H1 (cell line): ENCODE measurements at regions not wholly inside any gene's neighbourhood (a gene's known extent, or its start where the extent isn't known, plus 50 kb on each side); places are given as distances from the start of the nearest gene placed in this dataset.
A peak's percentile ranks its signal among the peaks of the same experiment; 100 is the strongest.

Experiments used
- CTCF ChIA-PET: fragments of 300-600 bp; sonication (Branson Sonifier 250); formaldehyde crosslinking; loops from one replicate; lab custom pipeline; 2021; ENCODE audit not compliant: partially characterized antibody; lab: Charles Lee
- POLR2A ChIA-PET: fragments of 300-600 bp; sonication (Branson Sonifier 250); formaldehyde crosslinking; loops from one replicate; lab custom pipeline; 2021; ENCODE audit warnings: inconsistent platforms; ENCODE audit not compliant: partially characterized antibody; lab: Charles Lee
- DNase-seq, 2 experiments: peaks; one replicate each; pipeline versions ENCODE4 v3.0.0 to v3.0.0-alpha.2; 2010 to 2022; ENCODE audit warnings: low spot score in 2 of 2, low read depth in 1 of 2, mixed read lengths in 1 of 2
- FAIRE-seq: peaks from 2 replicates; lab custom pipeline; 2011; peaks lifted over from hg19 to GRCh38; lab: Jason Lieb, UNC
- H2AFZ ChIP-seq: 2 replicates; pipeline ENCODE4 v1.8.1; 2012; ENCODE audit warnings: low read length, inconsistent platforms
- H2AK5ac ChIP-seq: 2 replicates; pipeline ENCODE4 v1.6.1; 2013; ENCODE audit warnings: low read depth, low read length
- H2BK120ac ChIP-seq: replicated peaks from 2 replicates; pipeline ENCODE3; 2013; ENCODE audit warnings: low read depth, low read length, inconsistent platforms
- H2BK12ac ChIP-seq: 2 replicates; pipeline ENCODE4 v1.6.1; 2013; ENCODE audit warnings: low read depth, low read length
- H2BK15ac ChIP-seq: 2 replicates; pipeline ENCODE4 v1.6.1; 2013; ENCODE audit warnings: low read length
- H2BK20ac ChIP-seq: 2 replicates; pipeline ENCODE4 v1.6.1; 2013; ENCODE audit warnings: low read length
- H2BK5ac ChIP-seq: 2 replicates; pipeline ENCODE4 v1.6.1; 2013; ENCODE audit warnings: low read depth, low read length
- H3K14ac ChIP-seq: 2 replicates; pipeline ENCODE4 v1.6.1; 2013; ENCODE audit warnings: inconsistent platforms; ENCODE audit not compliant: insufficient read length
- H3K18ac ChIP-seq: 2 replicates; pipeline ENCODE4 v1.6.1; 2013; ENCODE audit warnings: low read length; ENCODE audit errors: extremely low read depth
- H3K23ac ChIP-seq: 2 replicates; pipeline ENCODE4 v1.6.1; 2013; ENCODE audit warnings: inconsistent platforms; ENCODE audit not compliant: insufficient read length
- H3K23me2 ChIP-seq: 2 replicates; pipeline ENCODE4 v1.6.1; 2013; ENCODE audit warnings: low read depth, low read length
- H3K27ac ChIP-seq: 2 replicates; pipeline ENCODE4 v1.6.1; 2011; ENCODE audit warnings: low read depth, low read length, inconsistent platforms
- H3K27me3 ChIP-seq, 4 experiments: replicated peaks in 1 of 4; 1 replicate in 1 of 4; 2 replicates in 3 of 4; pipeline versions ENCODE4 v1.6.1 to v1.8.1; 2011 to 2013; ENCODE audit warnings: low read length in 3 of 4, mild to moderate bottlenecking in 3 of 4, inconsistent platforms in 2 of 4, mixed read lengths in 2 of 4, moderate library complexity in 1 of 4; ENCODE audit not compliant: control insufficient read depth in 3 of 4, insufficient read depth in 3 of 4; ENCODE audit errors: extremely low read depth in 1 of 4
- H3K36me3 ChIP-seq, 4 experiments: 2 replicates each; pipeline versions ENCODE4 v1.6.1 to v1.8.1; 2011 to 2013; ENCODE audit warnings: mild to moderate bottlenecking in 4 of 4, low read length in 3 of 4, moderate library complexity in 2 of 4, control low read depth in 1 of 4, inconsistent platforms in 1 of 4; ENCODE audit not compliant: insufficient read depth in 4 of 4, control insufficient read depth in 2 of 4
- H3K4ac ChIP-seq: replicated peaks from 2 replicates; pipeline ENCODE3; 2013; ENCODE audit warnings: low read length, low read depth, mixed read lengths, inconsistent platforms; ENCODE audit not compliant: insufficient read length
- H3K4me1 ChIP-seq, 4 experiments: replicated peaks in 1 of 4; 1 replicate in 1 of 4; 2 replicates in 3 of 4; pipeline versions ENCODE4 v1.6.1 to v1.8.1; 2011 to 2013; ENCODE audit warnings: low read length in 3 of 4, inconsistent platforms in 2 of 4, mixed read lengths in 1 of 4; ENCODE audit not compliant: insufficient read depth in 4 of 4, control insufficient read depth in 3 of 4
- H3K4me2 ChIP-seq, 2 experiments: 2 replicates each; pipeline versions ENCODE4 v1.6.1 to v1.8.1; 2011 to 2013; ENCODE audit warnings: low read depth in 2 of 2, low read length in 2 of 2, control low read depth in 1 of 2, inconsistent platforms in 1 of 2, mild to moderate bottlenecking in 1 of 2; ENCODE audit not compliant: insufficient read depth in 1 of 2
- H3K4me3 ChIP-seq, 4 experiments: fragments of 200-600, 300-600 bp in 1 of 4; sonication (generic), shearing (Covaris generic), sonication (Bioruptor Twin) in 1 of 4; 2 replicates each; pipeline versions ENCODE4 v1.5.1 to v1.8.1; 2011 to 2016; ENCODE audit warnings: low read length in 4 of 4, low read depth in 3 of 4, control low read depth in 2 of 4, inconsistent platforms in 2 of 4, mild to moderate bottlenecking in 2 of 4, mixed read lengths in 1 of 4, moderate library complexity in 1 of 4; ENCODE audit not compliant: insufficient read depth in 2 of 4; ENCODE audit errors: extremely low read depth in 1 of 4
- H3K56ac ChIP-seq: replicated peaks from 2 replicates; pipeline ENCODE3; 2013; ENCODE audit warnings: low read depth, mild to moderate bottlenecking, mixed read lengths, low read length, inconsistent platforms; ENCODE audit not compliant: insufficient read length
- H3K79me1 ChIP-seq: 2 replicates; pipeline ENCODE4 v1.6.1; 2013; ENCODE audit warnings: low read depth, low read length, control low read depth
- H3K79me2 ChIP-seq, 2 experiments: 2 replicates each; pipeline versions ENCODE4 v1.6.1 to v1.8.1; 2012 to 2013; ENCODE audit warnings: low read length in 2 of 2, mild to moderate bottlenecking in 2 of 2, inconsistent platforms in 1 of 2; ENCODE audit not compliant: insufficient read depth in 2 of 2, control insufficient read depth in 1 of 2
- H3K9ac ChIP-seq, 4 experiments: replicated peaks in 1 of 4; 1 replicate in 1 of 4; 2 replicates in 3 of 4; pipeline versions ENCODE4 v1.6.1 to v1.8.1; 2011 to 2013; ENCODE audit warnings: low read depth in 3 of 4, low read length in 3 of 4, control low read depth in 2 of 4, mild to moderate bottlenecking in 2 of 4, moderate library complexity in 2 of 4, inconsistent platforms in 1 of 4; ENCODE audit errors: extremely low read depth in 1 of 4
- H3K9me3 ChIP-seq, 2 experiments: 2 replicates each; pipeline versions ENCODE4 v1.6.1 to v1.8.1; 2012 to 2013; ENCODE audit warnings: mild to moderate bottlenecking in 2 of 2, moderate library complexity in 2 of 2, control low read depth in 1 of 2, inconsistent platforms in 1 of 2, low read depth in 1 of 2, low read length in 1 of 2, mixed read lengths in 1 of 2; ENCODE audit not compliant: insufficient read depth in 2 of 2
- H4K20me1 ChIP-seq, 2 experiments: replicated peaks in 1 of 2; 2 replicates each; pipeline versions ENCODE3 to v1.8.1; 2011 to 2013; ENCODE audit warnings: inconsistent platforms in 2 of 2, low read length in 2 of 2, mild to moderate bottlenecking in 1 of 2; ENCODE audit not compliant: insufficient read depth in 2 of 2, control insufficient read depth in 1 of 2
- H4K5ac ChIP-seq: 2 replicates; pipeline ENCODE4 v1.6.1; 2013; ENCODE audit warnings: low read length, low read depth, mixed read lengths, inconsistent platforms; ENCODE audit not compliant: insufficient read length
- H4K8ac ChIP-seq: 2 replicates; pipeline ENCODE4 v1.8.0; 2013; ENCODE audit warnings: mild to moderate bottlenecking, moderate library complexity, low read length, inconsistent platforms; ENCODE audit not compliant: insufficient read depth; ENCODE audit errors: extremely low read depth
- H4K91ac ChIP-seq: replicated peaks from 2 replicates; pipeline ENCODE3; 2013; ENCODE audit warnings: low read length, mixed read lengths, inconsistent platforms; ENCODE audit not compliant: insufficient read length
- PHF8 ChIP-seq: fragments of 200-600 bp; sonication (generic); conservative IDR thresholded peaks from 2 replicates; pipeline ENCODE4 v1.7.1; 2012; ENCODE audit warnings: low read depth, mild to moderate bottlenecking, inconsistent platforms, low read length, moderate library complexity
- RAD21 ChIP-seq, 2 experiments: IDR thresholded peaks in 1 of 2; conservative IDR thresholded peaks in 1 of 2; 2 replicates each; pipeline ENCODE4 v1.6.1; 2011; ENCODE audit warnings: low read depth in 2 of 2, low read length in 2 of 2, improper control_type of control experiment in 1 of 2, inconsistent platforms in 1 of 2, mild to moderate bottlenecking in 1 of 2, moderate library complexity in 1 of 2
- WGBS, 2 experiments: shearing (Covaris generic) in 1 of 2; methylation state at CpG; one replicate each; pipeline versions ENCODE4 v1.1.6 to v1.1.7; 2013 to 2015; ENCODE audit warnings: low lambda C conversion rate in 2 of 2, mixed read lengths in 2 of 2, inconsistent platforms in 1 of 2, low coverage in 1 of 2, missing lambda C conversion rate in 1 of 2; ENCODE audit not compliant: insufficient replicate concordance in 2 of 2, insufficient coverage in 1 of 2, insufficient read length in 1 of 2; ENCODE audit errors: extremely low coverage in 1 of 2, missing lambda C conversion rate in 1 of 2; 5-methylcytosine and 5-hydroxymethylcytosine counted together
- TF ChIP-seq, protein P1 (sequence below), 3 experiments: IDR thresholded peaks; 1 replicate in 2 of 3; 2 replicates in 1 of 3; pipeline versions ENCODE4 v1.5.1 to v1.6.1; 2011; ENCODE audit warnings: low read length in 3 of 3, mild to moderate bottlenecking in 3 of 3, inconsistent platforms in 2 of 3, low read depth in 1 of 3, moderate library complexity in 1 of 3; ENCODE audit not compliant: insufficient read depth in 1 of 3; ENCODE audit errors: control extremely low read depth in 1 of 3

DNA sequence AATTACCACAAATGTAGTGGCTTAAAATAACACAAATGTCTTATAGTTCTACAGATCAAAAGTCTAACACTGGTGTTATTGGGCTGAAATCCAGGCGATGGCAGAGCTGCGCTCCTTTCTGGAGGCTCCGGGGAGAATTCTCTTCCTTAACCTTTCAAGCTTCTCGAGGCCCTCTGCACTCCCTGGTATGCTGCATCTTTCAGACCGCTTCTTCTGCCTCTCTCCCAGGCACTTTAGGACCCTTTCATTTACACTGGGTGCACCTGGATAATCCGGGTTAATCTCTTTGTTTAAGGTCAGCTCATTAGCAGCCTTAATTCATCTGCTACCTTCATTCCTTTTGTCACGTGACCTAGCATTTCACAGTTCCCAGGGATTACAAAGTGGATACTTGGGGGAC lies 211.3 kb upstream of the RFC3 start:
- H4K8ac ChIP-seq = no peak overlapping the region
- H3K9me3 ChIP-seq = no peaks in the 10 kb centered on the region
- H3K18ac ChIP-seq = no peak overlapping the region
- H3K9ac ChIP-seq = no peak overlapping the region
- no peak overlapping the region for H3K27ac ChIP-seq
- H3K79me2 ChIP-seq = no peaks in the 10 kb centered on the region
- H4K20me1 ChIP-seq = no peaks in the 10 kb centered on the region
- H4K5ac ChIP-seq = no peak overlapping the region
- H3K23me2 ChIP-seq = no peaks in the 10 kb centered on the region
- no peak overlapping the region for H3K14ac ChIP-seq
- no peak overlapping the region for H3K4ac ChIP-seq
- POLR2A ChIA-PET = no interaction called here
- CTCF ChIA-PET = interaction anchor here (0.6 to 3.4 kb wide), 7 partner anchors 12 to 194 kb away, joined by 3 to 17 read pairs (median 4); no protein-coding TSS in a partner anchor
- H3K4me1 ChIP-seq = peaks cover 0 to 4% (median under 1%) of the 10 kb centered on the region in 4 experiments; a peak in 1 of 7 replicates
- no peak overlapping the region; the same call in 1 of the 2 replicates for H2BK12ac ChIP-seq
- H2AFZ ChIP-seq = peak overlapping the region; percentile 61; the same call in 1 of the 2 replicates
- H2BK5ac ChIP-seq = no peak overlapping the region
- WGBS, 2 experiments = 59% methylated on average over 7 of the region's 7 CpGs; no CpG with 5 or more reads in 1 of the 2 experiments
- peak in 1 of 2 experiments; percentile 23 for DNase-seq
- TF ChIP-seq, protein P1, sequence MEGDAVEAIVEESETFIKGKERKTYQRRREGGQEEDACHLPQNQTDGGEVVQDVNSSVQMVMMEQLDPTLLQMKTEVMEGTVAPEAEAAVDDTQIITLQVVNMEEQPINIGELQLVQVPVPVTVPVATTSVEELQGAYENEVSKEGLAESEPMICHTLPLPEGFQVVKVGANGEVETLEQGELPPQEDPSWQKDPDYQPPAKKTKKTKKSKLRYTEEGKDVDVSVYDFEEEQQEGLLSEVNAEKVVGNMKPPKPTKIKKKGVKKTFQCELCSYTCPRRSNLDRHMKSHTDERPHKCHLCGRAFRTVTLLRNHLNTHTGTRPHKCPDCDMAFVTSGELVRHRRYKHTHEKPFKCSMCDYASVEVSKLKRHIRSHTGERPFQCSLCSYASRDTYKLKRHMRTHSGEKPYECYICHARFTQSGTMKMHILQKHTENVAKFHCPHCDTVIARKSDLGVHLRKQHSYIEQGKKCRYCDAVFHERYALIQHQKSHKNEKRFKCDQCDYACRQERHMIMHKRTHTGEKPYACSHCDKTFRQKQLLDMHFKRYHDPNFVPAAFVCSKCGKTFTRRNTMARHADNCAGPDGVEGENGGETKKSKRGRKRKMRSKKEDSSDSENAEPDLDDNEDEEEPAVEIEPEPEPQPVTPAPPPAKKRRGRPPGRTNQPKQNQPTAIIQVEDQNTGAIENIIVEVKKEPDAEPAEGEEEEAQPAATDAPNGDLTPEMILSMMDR (IDR thresholded peaks at IDR 0.05; ENCODE audit: control extremely low read depth in 1 of 3, insufficient read depth in 1 of 3, low read depth in 1 of 3, low read length in 3 of 3) = peak in 2 of 3 experiments; percentile 31 to 34; a peak in 3 of 4 replicates
- TF ChIP-seq PHF8 = no peak
- peak; percentile 61 to 70 for TF ChIP-seq RAD21 (IDR thresholded peaks at IDR 0.05 in 1 of 2, conservative IDR thresholded peaks at IDR 0.05 in 1 of 2; ENCODE audit: low read depth in 2 of 2, low read length in 2 of 2)
- TF ChIP-seq, all 59 proteins: peak for 2
- Histone ChIP-seq H3K79me1 (no peaks in the 10 kb centered on the region), H3K36me3 (no peaks in the 10 kb centered on the region), H2AK5ac (no peak overlapping the region), H3K4me3 (no peak overlapping the region), H2BK15ac (no peak overlapping the region), H2BK20ac (no peak overlapping the region), H3K27me3 (no peaks in the 10 kb centered on the region), H3K23ac (no peak overlapping the region), H4K91ac (no peak overlapping the region), H3K4me2 (no peak overlapping the region), H2BK120ac (no peak overlapping the region), H3K56ac (no peak overlapping the region)
- FAIRE-seq = peak; percentile 42
